ENCODE measurements at regions not wholly inside any gene's neighbourhood (a gene's known extent, or its start where the extent isn't known, plus 50 kb on each side); places are given as distances from the start of the nearest gene placed in this dataset.

DNA sequence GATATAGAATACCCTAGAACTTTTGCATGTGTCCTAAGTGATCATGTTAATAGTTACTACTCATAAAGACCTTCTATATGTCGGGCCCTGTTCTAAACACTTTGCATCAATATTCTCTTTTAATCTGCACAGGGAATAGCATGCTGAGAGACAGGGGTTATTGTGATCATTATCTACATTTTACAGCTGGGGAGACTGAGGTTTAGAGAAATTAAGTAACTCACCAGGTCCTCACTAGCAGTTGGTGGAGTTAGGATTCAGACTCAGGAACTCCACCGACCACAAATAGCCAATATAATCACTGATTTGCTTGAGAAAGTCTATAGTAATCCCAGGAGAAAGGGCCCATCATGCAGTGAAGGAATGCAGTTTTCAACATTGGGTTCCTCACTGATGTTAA, 111.2 kb upstream of the ADO start:
- TF ChIP-seq, protein P1, sequence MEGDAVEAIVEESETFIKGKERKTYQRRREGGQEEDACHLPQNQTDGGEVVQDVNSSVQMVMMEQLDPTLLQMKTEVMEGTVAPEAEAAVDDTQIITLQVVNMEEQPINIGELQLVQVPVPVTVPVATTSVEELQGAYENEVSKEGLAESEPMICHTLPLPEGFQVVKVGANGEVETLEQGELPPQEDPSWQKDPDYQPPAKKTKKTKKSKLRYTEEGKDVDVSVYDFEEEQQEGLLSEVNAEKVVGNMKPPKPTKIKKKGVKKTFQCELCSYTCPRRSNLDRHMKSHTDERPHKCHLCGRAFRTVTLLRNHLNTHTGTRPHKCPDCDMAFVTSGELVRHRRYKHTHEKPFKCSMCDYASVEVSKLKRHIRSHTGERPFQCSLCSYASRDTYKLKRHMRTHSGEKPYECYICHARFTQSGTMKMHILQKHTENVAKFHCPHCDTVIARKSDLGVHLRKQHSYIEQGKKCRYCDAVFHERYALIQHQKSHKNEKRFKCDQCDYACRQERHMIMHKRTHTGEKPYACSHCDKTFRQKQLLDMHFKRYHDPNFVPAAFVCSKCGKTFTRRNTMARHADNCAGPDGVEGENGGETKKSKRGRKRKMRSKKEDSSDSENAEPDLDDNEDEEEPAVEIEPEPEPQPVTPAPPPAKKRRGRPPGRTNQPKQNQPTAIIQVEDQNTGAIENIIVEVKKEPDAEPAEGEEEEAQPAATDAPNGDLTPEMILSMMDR (IDR thresholded peaks at IDR 0.05): no peak
- no peak for TF ChIP-seq POLR2A (IDR thresholded peaks at IDR 0.05)

Measured in breast epithelium (tissue), 3 donors.